Panc1 (cell line): ENCODE measurements at regions not wholly inside any gene's neighbourhood (a gene's known extent, or its start where the extent isn't known, plus 50 kb on each side); places are given as distances from the start of the nearest gene placed in this dataset.

Experiments
- CTCF ChIP-seq: fragments of 450-650 bp; IDR thresholded peaks from 2 replicates; pipeline ENCODE4 v1.5.1; 2017; ENCODE audit warnings: mild to moderate bottlenecking
- POLR2AphosphoS5 ChIP-seq: IDR thresholded peaks from 2 replicates; pipeline ENCODE4 v1.6.1; 2012; ENCODE audit warnings: mild to moderate bottlenecking, low read depth, low read length, moderate library complexity
- REST ChIP-seq, 2 experiments: IDR thresholded peaks; 2 replicates each; pipeline ENCODE4 v1.6.1; 2011 to 2012; ENCODE audit warnings: low read depth in 2 of 2, control low read depth in 1 of 2, low read length in 1 of 2, mild to moderate bottlenecking in 1 of 2, moderate library complexity in 1 of 2; ENCODE audit not compliant: insufficient read depth in 1 of 2
- SIN3A ChIP-seq: IDR thresholded peaks from 2 replicates; pipeline ENCODE4 v1.6.1; 2012; ENCODE audit warnings: low read depth, mild to moderate bottlenecking, low read length, moderate library complexity, borderline replicate concordance; ENCODE audit not compliant: insufficient read depth

GRCh38 chr13:62960723-62961122 is 1545.1 kb upstream of the PCDH20 start:
- TF ChIP-seq POLR2AphosphoS5 (no peak), REST (IDR thresholded peaks at IDR 0.05; ENCODE audit: insufficient read depth in 1 of 2, low read depth in 2 of 2, low read length in 1 of 2) (no peak), CTCF (no peak), SIN3A (no peak)
